NB4 (cell line): ENCODE measurements at regions not wholly inside any gene's neighbourhood (a gene's known extent, or its start where the extent isn't known, plus 50 kb on each side); places are given as distances from the start of the nearest gene placed in this dataset.

Experiments used
- DNase-seq: peaks from one replicate; pipeline ENCODE4 v3.0.0; 2010; ENCODE audit warnings: low read depth
- H3K4me3 ChIP-seq: one replicate; pipeline ENCODE4 v1.5.1; 2011; ENCODE audit warnings: mild to moderate bottlenecking, low read depth, low read length, moderate library complexity
- MYC ChIP-seq: IDR thresholded peaks from 2 replicates; pipeline ENCODE4 v1.6.1; 2011; ENCODE audit warnings: low read depth, low read length
- POLR2A ChIP-seq: IDR thresholded peaks from 2 replicates; pipeline ENCODE4 v1.6.1; 2011; ENCODE audit warnings: mild to moderate bottlenecking; ENCODE audit not compliant: insufficient read length; ENCODE audit errors: extremely low read depth
- TF ChIP-seq, protein P1 (sequence below): IDR thresholded peaks from 2 replicates; pipeline ENCODE4 v1.6.1; 2011; ENCODE audit warnings: low read depth, low read length
- TF ChIP-seq, protein P2 (sequence below): IDR thresholded peaks from one replicate; pipeline ENCODE4 v1.5.1; 2012; ENCODE audit warnings: low read depth, low read length

DNA sequence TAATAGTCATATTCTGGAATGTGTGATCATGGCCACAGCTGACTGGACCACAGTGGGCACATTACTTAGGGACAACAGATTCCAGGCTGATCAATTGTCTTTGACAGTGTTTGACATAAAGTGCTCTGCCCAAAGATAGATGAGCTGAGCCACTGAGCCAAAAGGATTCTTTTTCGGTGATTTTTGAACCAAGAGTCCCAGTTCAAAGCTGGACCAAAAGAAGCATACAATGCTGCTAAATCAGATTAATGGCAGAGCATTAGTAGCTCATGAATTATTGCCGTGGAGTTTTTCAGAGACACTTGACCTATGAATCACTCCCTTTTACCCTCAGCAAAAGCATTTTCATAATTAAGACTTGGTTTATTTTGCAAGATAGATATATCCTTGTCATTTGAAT lies 160.6 kb downstream of the IZUMO3 start:
- H3K4me3 ChIP-seq = no peak overlapping the region
- no peak for DNase-seq
- TF ChIP-seq MYC (no peak), POLR2A (no peak)
- TF ChIP-seq, protein P1, sequence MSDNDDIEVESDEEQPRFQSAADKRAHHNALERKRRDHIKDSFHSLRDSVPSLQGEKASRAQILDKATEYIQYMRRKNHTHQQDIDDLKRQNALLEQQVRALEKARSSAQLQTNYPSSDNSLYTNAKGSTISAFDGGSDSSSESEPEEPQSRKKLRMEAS = no peak

DNA sequence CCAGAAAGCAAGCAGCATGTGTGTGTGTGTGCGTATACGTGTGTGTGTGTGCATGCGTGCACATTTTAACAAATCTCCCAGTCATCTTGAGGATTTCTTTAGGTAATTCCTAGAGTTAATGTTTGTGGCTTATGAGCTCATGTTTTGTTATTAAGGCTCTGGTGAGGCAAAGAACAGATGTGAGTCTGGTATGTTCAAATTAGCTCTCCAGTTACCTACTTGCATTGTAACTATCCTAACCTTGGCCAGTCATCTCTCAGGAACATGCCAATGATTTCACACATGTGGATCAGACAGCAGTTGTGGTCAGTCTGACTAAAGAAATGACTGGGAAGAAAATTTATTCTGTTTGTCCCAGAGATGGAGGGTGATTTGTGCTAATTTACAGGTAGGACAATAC lies 163.1 kb downstream of the IZUMO3 start:
- DNase-seq = no peak
- TF ChIP-seq, protein P1 = no peak
- H3K4me3 ChIP-seq = no peak overlapping the region

DNA sequence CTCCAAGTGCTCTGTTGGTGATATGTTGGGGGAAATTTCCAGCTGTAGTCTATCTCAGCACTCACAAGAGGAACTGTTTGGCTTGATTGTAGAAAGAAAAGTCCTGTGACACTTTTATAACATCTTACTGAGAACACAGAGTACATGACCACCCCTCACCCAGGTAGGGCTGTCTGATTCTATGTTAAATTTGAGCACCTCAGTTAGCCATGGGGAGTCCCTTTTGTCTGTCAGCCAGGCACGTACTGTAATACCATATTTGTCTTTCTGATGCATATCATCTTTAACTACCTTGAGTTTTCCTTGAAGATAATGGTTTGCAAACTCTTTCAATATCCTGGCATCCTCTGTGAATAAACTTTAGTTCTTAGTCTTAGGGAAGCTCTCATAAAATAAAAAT lies 164.5 kb downstream of the IZUMO3 start:
- no peak for DNase-seq
- TF ChIP-seq POLR2A = no peak
- TF ChIP-seq, protein P2, sequence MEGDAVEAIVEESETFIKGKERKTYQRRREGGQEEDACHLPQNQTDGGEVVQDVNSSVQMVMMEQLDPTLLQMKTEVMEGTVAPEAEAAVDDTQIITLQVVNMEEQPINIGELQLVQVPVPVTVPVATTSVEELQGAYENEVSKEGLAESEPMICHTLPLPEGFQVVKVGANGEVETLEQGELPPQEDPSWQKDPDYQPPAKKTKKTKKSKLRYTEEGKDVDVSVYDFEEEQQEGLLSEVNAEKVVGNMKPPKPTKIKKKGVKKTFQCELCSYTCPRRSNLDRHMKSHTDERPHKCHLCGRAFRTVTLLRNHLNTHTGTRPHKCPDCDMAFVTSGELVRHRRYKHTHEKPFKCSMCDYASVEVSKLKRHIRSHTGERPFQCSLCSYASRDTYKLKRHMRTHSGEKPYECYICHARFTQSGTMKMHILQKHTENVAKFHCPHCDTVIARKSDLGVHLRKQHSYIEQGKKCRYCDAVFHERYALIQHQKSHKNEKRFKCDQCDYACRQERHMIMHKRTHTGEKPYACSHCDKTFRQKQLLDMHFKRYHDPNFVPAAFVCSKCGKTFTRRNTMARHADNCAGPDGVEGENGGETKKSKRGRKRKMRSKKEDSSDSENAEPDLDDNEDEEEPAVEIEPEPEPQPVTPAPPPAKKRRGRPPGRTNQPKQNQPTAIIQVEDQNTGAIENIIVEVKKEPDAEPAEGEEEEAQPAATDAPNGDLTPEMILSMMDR = no peak
- TF ChIP-seq, protein P1 = no peak
- TF ChIP-seq MYC = no peak
- H3K4me3 ChIP-seq = no peak overlapping the region

DNA sequence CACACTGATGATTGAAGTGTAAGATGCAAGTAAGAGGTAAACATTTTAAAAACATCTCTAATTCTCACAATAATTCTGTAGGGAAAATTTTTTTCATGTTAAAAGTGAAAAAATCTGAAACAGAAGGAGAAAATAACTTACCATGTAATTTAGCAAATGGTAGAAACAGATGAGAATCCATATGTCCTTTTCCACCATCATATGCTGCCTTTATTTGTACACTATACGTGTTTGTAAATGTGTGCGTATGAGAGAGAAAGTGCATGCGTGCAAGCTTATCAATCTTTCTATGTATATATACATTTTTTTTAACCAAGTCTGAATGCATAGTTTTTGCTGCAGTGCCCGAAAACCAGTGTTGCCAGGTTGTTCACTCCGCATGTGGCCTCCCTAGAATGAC lies 186.7 kb downstream of the IZUMO3 start:
- no peak overlapping the region for H3K4me3 ChIP-seq
- no peak for DNase-seq
- TF ChIP-seq, protein P2 = no peak
- TF ChIP-seq MYC = no peak
- TF ChIP-seq, protein P1 = no peak
- no peak for TF ChIP-seq POLR2A

DNA sequence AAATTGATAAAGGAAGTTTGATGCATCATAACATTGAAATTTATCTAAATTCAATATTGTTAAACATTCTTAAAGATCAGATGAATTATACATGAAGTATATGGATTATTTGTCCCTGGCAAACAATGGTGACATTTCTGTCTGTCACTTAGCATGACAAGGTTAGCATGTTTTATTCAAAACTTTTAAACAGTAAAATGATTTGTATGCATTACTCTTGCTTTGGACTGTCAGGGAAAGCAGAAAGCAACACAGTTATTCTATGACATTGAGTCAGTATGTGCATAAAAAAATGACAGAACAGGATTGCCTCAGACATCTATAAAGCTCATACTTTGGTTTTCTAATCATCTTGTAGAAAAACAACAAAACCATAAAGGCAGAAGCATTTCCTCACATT lies 193.7 kb downstream of the IZUMO3 start:
- TF ChIP-seq MYC (no peak), POLR2A (no peak)
- DNase-seq = no peak
- H3K4me3 ChIP-seq = no peak overlapping the region

DNA sequence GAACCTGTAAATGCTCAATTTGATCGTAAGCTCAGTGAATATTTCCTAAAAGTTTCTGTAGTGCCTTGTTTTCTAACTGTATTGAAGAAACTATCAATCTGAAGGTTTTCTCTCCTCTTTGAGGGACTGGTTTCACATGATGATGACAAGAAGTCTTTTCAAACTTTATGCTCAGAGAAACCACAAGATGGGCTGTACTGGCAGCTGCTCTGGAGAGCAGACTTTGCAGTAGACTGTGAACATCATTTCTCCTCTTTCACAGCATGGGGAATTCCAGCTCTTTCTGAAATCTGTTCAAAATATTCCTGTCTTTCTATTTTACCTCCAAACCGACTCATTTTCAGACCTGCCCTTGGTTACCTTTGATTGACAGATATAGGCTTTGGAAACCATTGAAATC lies 194.4 kb downstream of the IZUMO3 start:
- no peak overlapping the region for H3K4me3 ChIP-seq
- TF ChIP-seq, protein P1 = no peak
- TF ChIP-seq POLR2A (no peak), MYC (no peak)
- TF ChIP-seq, protein P2 = no peak
- no peak for DNase-seq

DNA sequence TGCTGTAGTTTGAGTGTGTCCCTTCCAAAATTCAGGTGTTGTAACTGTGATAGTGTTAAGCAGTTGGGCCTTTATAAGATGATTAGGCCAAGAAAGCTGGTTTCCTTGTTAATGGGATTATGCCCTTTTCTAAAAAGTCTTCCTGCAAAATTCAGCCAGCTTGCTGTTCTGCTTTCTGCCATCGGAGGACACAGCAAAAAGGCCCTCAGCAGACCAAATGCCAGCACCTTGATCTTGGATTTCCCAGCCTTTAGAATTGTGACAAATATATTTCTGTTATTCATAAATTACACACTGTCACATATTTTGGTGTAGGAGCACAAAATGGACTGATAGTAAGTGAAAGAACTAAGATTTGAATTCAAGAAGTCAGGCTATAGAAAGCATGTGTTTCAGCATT lies 203.2 kb downstream of the IZUMO3 start:
- TF ChIP-seq, protein P1 = no peak
- no peak for TF ChIP-seq MYC
- TF ChIP-seq, protein P2 = no peak
- TF ChIP-seq POLR2A = no peak
- DNase-seq = no peak
- no peak overlapping the region for H3K4me3 ChIP-seq
